AG04449 (cell line): ENCODE measurements at regions not wholly inside any gene's neighbourhood (a gene's known extent, or its start where the extent isn't known, plus 50 kb on each side); places are given as distances from the start of the nearest gene placed in this dataset.

Experiments used
- CTCF ChIA-PET: fragments of 350-600 bp; formaldehyde crosslinking; extraction: SDS; loops from one replicate; lab custom pipeline; 2021; ENCODE audit warnings: antibody characterized with exemption; lab: Yijun Ruan, JAX
- POLR2A ChIA-PET: fragments of 400-600, 350-600 bp; formaldehyde crosslinking; extraction: SDS; loops from one replicate; lab custom pipeline; 2020; ENCODE audit warnings: antibody characterized with exemption, inconsistent platforms; lab: Yijun Ruan, JAX
- DNase-seq: peaks from one replicate; pipeline ENCODE4 v3.0.0-alpha.2; 2010; ENCODE audit warnings: low read depth, low spot score
- H3K4me3 ChIP-seq: 2 replicates; pipeline ENCODE4 v1.5.1; 2011; ENCODE audit warnings: low read depth, mild to moderate bottlenecking, control low read depth, low read length
- TF ChIP-seq, protein P1 (sequence below): IDR thresholded peaks from one replicate; pipeline ENCODE4 v1.5.1; 2011; ENCODE audit warnings: mild to moderate bottlenecking, moderate library complexity, low read length, control low read depth, inconsistent platforms; ENCODE audit not compliant: insufficient read depth; ENCODE audit errors: missing control alignments

GRCh38 chr22:42217752-42218280, 52.6 kb downstream of the TCF20 start:
- ChIA-PET CTCF (interaction anchor here (1.2 kb wide), 1 partner anchor 10 kb away, joined by 4 read pairs; no protein-coding TSS in a partner anchor), POLR2A (no interaction called here)
- TF ChIP-seq, protein P1, sequence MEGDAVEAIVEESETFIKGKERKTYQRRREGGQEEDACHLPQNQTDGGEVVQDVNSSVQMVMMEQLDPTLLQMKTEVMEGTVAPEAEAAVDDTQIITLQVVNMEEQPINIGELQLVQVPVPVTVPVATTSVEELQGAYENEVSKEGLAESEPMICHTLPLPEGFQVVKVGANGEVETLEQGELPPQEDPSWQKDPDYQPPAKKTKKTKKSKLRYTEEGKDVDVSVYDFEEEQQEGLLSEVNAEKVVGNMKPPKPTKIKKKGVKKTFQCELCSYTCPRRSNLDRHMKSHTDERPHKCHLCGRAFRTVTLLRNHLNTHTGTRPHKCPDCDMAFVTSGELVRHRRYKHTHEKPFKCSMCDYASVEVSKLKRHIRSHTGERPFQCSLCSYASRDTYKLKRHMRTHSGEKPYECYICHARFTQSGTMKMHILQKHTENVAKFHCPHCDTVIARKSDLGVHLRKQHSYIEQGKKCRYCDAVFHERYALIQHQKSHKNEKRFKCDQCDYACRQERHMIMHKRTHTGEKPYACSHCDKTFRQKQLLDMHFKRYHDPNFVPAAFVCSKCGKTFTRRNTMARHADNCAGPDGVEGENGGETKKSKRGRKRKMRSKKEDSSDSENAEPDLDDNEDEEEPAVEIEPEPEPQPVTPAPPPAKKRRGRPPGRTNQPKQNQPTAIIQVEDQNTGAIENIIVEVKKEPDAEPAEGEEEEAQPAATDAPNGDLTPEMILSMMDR: no peak
- H3K4me3 ChIP-seq: no peak overlapping the region
- DNase-seq: no peak

GRCh38 chr22:42217019-42217751, 53.3 kb downstream of the TCF20 start:
- ChIA-PET CTCF (interaction anchor here (1.2 kb wide), 1 partner anchor 10 kb away, joined by 4 read pairs; no protein-coding TSS in a partner anchor), POLR2A (no interaction called here)
- H3K4me3 ChIP-seq: no peak overlapping the region
- DNase-seq: no peak
- TF ChIP-seq, protein P1: no peak

GRCh38 chr22:42214633-42215415, 55.6 kb downstream of the TCF20 start:
- ChIA-PET POLR2A (no interaction called here), CTCF (no interaction called here)
- no peak for DNase-seq
- TF ChIP-seq, protein P1: no peak
- H3K4me3 ChIP-seq: no peak overlapping the region

DNA sequence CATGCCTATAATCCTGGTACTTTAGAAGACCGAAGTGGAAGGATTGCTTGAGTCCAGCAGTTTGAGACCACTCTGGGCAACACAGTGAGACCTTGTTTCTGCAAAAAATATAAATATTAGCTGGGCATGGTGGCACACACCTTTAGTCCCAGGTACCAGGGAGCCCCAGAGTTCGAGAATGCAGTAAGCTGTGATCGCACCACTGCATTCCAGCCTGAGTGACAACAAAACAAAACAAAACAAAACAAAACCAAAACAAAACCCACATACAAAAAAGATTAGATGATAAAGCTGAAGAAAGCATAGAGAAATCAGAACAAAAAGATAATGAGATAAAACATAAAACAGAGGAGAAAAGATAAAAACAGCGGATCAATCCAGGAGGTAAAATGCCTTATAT, 62.1 kb downstream of the TCF20 start:
- H3K4me3 ChIP-seq: no peak overlapping the region
- DNase-seq: no peak
- TF ChIP-seq, protein P1: no peak
- ChIA-PET POLR2A (no interaction called here), CTCF (interaction anchor here (1.1 kb wide), 1 partner anchor 12 kb away, joined by 3 read pairs; no protein-coding TSS in a partner anchor)

- no peak overlapping the region for H3K4me3 ChIP-seq
- no peak for DNase-seq
- TF ChIP-seq, protein P1: no peak
- CTCF ChIA-PET: interaction anchor here (0.7 to 1.1 kb wide), 3 partner anchors 10 to 59 kb away, joined by 3 to 4 read pairs (median 3); no protein-coding TSS in a partner anchor
- POLR2A ChIA-PET: no interaction called here
Measured at GRCh38 chr22:42207918-42208317, 62.5 kb downstream of the TCF20 start.

DNA sequence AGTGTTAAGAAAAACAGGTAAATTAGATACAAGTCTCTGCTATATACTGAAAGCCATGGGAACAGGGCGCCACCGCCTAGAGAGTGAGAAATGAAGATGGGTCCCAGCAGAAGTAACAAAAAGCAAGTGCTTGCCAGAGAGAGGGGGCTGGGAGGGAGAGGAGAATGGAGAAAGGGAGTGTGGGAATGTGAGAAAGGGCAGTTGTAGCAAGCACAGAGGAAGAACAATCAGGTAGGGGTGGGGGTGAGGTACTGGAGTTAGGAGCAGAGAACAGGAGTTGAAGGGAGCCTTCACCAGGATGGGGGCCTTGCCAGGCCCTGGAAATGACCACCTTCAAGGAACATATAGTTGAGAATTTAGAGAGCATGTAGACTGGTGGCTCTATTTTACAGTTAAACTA, 66.8 kb downstream of the TCF20 start:
- no peak for DNase-seq
- CTCF ChIA-PET: no interaction called here
- TF ChIP-seq, protein P1: no peak
- POLR2A ChIA-PET: no interaction called here
- no peak overlapping the region for H3K4me3 ChIP-seq
